Activated CD4-positive, alpha-beta T cell treated with anti-CD3 and anti-CD28 coated beads, Interleukin-2, amount 10 ng/mL, durations not matched to agents 24 days and 14 days (primary cell): ENCODE measurements at regions not wholly inside any gene's neighbourhood (a gene's known extent, or its start where the extent isn't known, plus 50 kb on each side); places are given as distances from the start of the nearest gene placed in this dataset.
A peak's percentile ranks its signal among the peaks of the same experiment; 100 is the strongest.
"Not testable (repeated sequence)": the region's sequence is repeated elsewhere in the genome, so short reads cannot be mapped to it uniquely, and the experiment has no call there.

ENCODE experiments used
- DNase-seq: peaks from one replicate; pipeline ENCODE4 v3.0.0; 2022
- H3K27ac Mint-ChIP-seq: one replicate; pipeline ENCODE4 v1.8.0; 2022; ENCODE audit warnings: mild to moderate bottlenecking, mixed read lengths
- H3K27me3 Mint-ChIP-seq: one replicate; pipeline ENCODE4 v1.8.0; 2022; ENCODE audit warnings: mixed read lengths
- H3K36me3 Mint-ChIP-seq: one replicate; pipeline ENCODE4 v1.8.0; 2022; ENCODE audit warnings: low read depth, mild to moderate bottlenecking, mixed read lengths
- H3K4me1 Mint-ChIP-seq: one replicate; pipeline ENCODE4 v1.8.0; 2021; ENCODE audit warnings: mixed read lengths
- H3K4me3 Mint-ChIP-seq: one replicate; pipeline ENCODE4 v1.8.0; 2022; ENCODE audit warnings: mild to moderate bottlenecking, moderate library complexity, mixed read lengths
- H3K9me3 Mint-ChIP-seq: one replicate; pipeline ENCODE4 v1.8.0; 2021; ENCODE audit warnings: mixed read lengths
- intact Hi-C: fragments of 100-400 bp; cut with micrococcal nuclease; formaldehyde crosslinking; loops from one replicate; pipeline ENCODE4 v1.15.1; 2023

- H3K36me3 Mint-ChIP-seq = peaks cover 2% of the 10 kb centered on the region
- peaks cover 2% of the 10 kb centered on the region for H3K4me1 Mint-ChIP-seq
- no peaks in the 10 kb centered on the region for H3K9me3 Mint-ChIP-seq
- H3K27me3 Mint-ChIP-seq = peaks cover 21% of the 10 kb centered on the region
- no peak overlapping the region for H3K27ac Mint-ChIP-seq
- no peak for DNase-seq
- intact Hi-C loops = no loop called here
- no peak overlapping the region for H3K4me3 Mint-ChIP-seq
These were observed 136.0 kb downstream of the LMLN start for GRCh38 chr3:198096015-198096414.

GRCh38 chr3:198097048-198097447, 137.0 kb downstream of the LMLN start:
- no peak overlapping the region for H3K4me3 Mint-ChIP-seq
- H3K4me1 Mint-ChIP-seq = peaks cover 2% of the 10 kb centered on the region
- H3K27ac Mint-ChIP-seq = no peak overlapping the region
- no peaks in the 10 kb centered on the region for H3K9me3 Mint-ChIP-seq
- intact Hi-C loops = no loop called here
- no peak for DNase-seq
- H3K36me3 Mint-ChIP-seq = peaks cover 4% of the 10 kb centered on the region
- peaks cover 21% of the 10 kb centered on the region for H3K27me3 Mint-ChIP-seq

- H3K36me3 Mint-ChIP-seq, DNase-seq, H3K27me3 Mint-ChIP-seq, H3K4me1 Mint-ChIP-seq, H3K9me3 Mint-ChIP-seq, intact Hi-C loops: not testable (repeated sequence)
- H3K27ac Mint-ChIP-seq = peak overlapping the region; percentile 55
- H3K4me3 Mint-ChIP-seq = peak overlapping the region; percentile 25
These were observed 138.7 kb downstream of the LMLN start for GRCh38 chr3:198098661-198099081.

DNA sequence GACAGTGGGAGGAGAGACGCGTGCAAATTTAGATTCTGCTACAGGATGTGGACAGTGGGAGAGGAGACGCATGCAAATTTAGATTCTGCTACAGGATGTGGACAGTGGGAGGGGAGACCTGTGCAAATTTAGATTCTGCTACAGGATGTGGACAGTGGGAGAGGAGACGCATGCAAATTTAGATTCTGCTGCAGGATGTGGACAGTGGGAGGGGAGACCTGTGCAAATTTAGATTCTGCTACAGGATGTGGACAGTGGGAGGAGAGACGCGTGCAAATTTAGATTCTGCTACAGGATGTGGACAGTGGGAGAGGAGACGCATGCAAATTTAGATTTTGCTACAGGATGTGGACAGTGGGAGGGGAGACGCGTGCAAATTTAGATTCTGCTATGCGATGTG, 143.1 kb downstream of the LMLN start:
- intact Hi-C loops, DNase-seq, H3K4me3 Mint-ChIP-seq, H3K27ac Mint-ChIP-seq, H3K27me3 Mint-ChIP-seq, H3K4me1 Mint-ChIP-seq, H3K36me3 Mint-ChIP-seq: not testable (repeated sequence)
- H3K9me3 Mint-ChIP-seq = peaks cover 14% of the 10 kb centered on the region

DNA sequence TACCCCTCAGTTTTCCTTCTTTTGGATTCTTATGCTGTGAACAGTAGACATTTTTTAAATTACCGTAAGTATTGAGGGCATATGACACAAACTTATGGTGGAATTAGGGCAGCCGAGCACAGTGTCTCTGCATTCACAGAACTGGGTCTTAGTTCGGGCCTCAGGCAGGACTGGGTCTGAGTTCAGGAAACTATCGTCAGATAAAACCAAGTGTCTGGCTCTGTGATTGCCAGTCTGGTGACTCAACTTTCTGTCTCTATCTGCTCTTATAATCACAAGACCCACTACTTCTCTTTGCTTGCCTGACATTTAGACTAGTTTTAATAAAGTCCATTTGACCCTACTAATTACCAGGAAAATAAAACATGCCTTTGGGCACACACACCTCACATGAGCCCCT, 146.2 kb downstream of the LMLN start:
- DNase-seq = no peak
- H3K36me3 Mint-ChIP-seq = peaks cover 4% of the 10 kb centered on the region
- H3K4me3 Mint-ChIP-seq = peak overlapping the region; percentile 18
- intact Hi-C loops = no loop called here
- H3K9me3 Mint-ChIP-seq = peaks cover 17% of the 10 kb centered on the region
- H3K4me1 Mint-ChIP-seq = peaks cover 2% of the 10 kb centered on the region
- H3K27ac Mint-ChIP-seq = peak overlapping the region; percentile 39
- peaks cover 14% of the 10 kb centered on the region for H3K27me3 Mint-ChIP-seq

DNA sequence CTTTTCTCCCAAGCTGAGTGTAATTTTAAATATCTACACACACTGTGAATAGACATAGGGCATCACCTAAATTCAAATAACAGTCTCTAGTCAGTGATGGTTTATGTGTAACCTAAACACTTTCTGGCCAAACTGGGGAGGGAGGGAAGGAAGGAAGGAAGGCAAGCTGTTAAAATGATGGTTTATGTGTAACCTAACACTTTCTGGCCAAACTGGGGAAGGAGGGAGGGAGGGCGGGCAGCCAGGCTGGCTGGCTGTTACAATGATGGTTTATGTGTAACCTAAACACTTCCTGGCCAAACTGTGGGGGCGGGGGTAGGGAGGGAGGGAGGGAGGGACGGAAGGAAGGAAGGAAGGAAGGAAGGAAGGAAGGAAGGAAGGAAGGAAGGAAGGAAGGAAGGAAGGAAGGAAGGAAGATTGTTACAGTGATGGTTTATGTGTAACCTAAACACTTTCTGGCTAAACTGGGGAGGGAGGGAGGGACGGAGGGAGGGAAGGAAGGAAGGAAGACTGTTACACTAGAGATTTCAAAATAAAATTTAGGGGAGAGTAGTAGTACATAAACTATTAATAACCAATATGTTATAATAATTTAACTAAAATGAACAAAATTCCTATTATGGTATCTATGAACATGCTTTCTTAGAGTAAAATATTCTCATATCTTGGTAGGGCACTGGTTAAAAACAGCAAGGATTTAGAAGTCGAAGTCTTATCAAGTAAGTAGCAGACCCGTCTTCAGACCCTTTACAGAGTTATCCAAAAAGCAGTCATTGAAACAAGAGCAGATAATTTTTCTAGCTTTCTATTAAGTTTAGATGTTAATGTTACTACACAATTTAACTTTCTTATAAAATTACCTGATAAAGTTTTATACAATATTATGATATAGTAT, 148.1 kb downstream of the LMLN start:
- H3K4me3 Mint-ChIP-seq = no peak overlapping the region
- H3K9me3 Mint-ChIP-seq = peaks cover 23% of the 10 kb centered on the region
- intact Hi-C loops = no loop called here
- no peak overlapping the region for H3K27ac Mint-ChIP-seq
- H3K36me3 Mint-ChIP-seq = peaks cover 2% of the 10 kb centered on the region
- H3K27me3 Mint-ChIP-seq = peaks cover 22% of the 10 kb centered on the region
- no peak for DNase-seq
- H3K4me1 Mint-ChIP-seq = peaks cover 3% of the 10 kb centered on the region

DNA sequence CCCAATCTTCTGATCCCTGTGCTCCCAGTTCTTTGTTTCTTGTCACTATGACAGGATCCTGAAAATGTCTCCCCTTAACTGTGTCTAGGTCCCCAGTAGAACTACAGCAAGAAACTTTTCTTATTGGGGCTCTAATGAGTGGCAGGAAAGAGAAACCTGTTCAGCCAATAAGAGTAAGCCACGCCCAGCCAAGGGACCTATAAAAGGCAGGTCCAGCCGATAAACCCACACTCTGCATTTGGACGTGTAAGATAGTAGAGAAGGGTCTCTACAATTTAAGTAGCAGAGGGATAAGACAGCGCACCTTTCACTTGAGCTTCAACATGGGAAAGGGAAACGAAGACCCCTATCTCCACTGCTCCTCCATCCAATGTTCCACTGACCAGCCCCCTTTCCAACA, 149.9 kb downstream of the LMLN start:
- H3K27ac Mint-ChIP-seq = no peak overlapping the region
- intact Hi-C loops = no loop called here

DNA sequence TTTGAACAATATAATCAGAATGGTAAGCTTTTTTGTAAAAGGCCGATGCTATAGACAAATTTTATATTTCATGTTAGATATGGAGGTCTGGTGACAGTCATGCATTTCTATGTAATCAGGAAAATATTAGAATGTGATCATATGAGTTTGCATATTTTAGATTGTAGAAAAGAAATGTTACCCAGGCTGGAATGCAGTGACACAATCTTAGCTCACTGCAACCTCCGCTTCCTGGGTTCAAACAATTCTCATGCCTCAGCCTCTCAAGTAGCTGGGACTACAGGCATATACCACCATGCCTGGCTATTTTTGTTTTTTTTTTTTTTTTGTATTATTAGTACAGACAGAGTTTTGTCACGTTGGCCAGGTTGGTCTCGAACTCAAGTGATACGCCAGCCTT, 152.0 kb downstream of the LMLN start:
- Mint-ChIP-seq H3K4me1 (peaks cover 4% of the 10 kb centered on the region), H3K27ac (no peak overlapping the region), H3K36me3 (peaks cover 5% of the 10 kb centered on the region), H3K27me3 (peaks cover 48% of the 10 kb centered on the region), H3K9me3 (peaks cover 24% of the 10 kb centered on the region), H3K4me3 (no peak overlapping the region)
- intact Hi-C loops = no loop called here
- DNase-seq = no peak

More for the DNA sequence above, 149.9 kb downstream of the LMLN start:
- H3K36me3 Mint-ChIP-seq = peaks cover 7% of the 10 kb centered on the region
- peaks cover 6% of the 10 kb centered on the region for H3K4me1 Mint-ChIP-seq
- DNase-seq = no peak
- peaks cover 38% of the 10 kb centered on the region for H3K27me3 Mint-ChIP-seq
- no peak overlapping the region for H3K4me3 Mint-ChIP-seq
- peaks cover 26% of the 10 kb centered on the region for H3K9me3 Mint-ChIP-seq

DNA sequence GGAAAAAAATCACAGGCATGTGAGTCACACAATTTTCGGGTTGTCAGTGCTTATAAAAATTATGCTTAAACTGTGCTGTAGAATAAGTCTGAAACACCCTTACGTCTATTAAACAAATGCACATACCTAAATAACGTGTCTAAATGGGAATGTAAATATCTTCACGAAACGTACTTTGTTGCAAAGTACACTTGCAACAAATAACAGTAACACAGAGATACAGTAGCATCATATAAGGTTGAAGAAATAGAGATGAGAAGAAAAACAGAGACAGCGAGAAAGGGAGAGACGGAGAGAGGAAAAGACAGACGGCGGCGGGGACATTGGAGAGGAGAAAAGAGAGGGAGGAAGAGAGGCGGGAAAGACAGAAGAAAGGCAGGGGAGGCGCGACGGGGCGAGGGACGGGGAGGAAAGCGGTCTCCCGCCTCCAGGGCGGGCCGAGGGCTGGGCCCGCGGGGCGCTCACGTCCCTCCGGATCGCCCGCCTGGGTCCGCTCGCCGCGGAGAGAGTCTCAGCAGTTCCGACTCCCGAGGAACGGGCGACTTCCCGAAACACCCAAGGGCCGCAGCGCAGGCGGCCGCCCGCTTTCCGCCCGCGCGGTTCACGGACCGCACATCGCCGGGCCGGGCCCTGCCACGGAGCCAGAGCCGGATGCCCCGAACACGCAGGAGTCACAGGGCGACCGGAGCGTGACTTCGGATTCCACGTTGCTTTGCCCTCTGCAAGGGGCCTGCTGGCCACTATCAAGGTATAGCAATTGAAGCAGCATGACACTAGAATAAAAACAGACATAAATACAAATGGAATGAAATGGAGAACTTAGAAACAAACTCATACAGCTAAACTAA, 153.4 kb downstream of the LMLN start:
- Mint-ChIP-seq H3K27me3 (peaks cover 51% of the 10 kb centered on the region), H3K4me1 (peaks cover 4% of the 10 kb centered on the region), H3K27ac (no peak overlapping the region), H3K36me3 (peaks cover 5% of the 10 kb centered on the region), H3K9me3 (peaks cover 17% of the 10 kb centered on the region), H3K4me3 (peak overlapping the region; percentile 66)
- no peak for DNase-seq
- intact Hi-C loops = no loop called here

GRCh38 chr3:198114516-198114915, 154.5 kb downstream of the LMLN start:
- DNase-seq, H3K4me1 Mint-ChIP-seq, H3K27ac Mint-ChIP-seq, intact Hi-C loops, H3K4me3 Mint-ChIP-seq, H3K36me3 Mint-ChIP-seq: not testable (repeated sequence)
- peaks cover 53% of the 10 kb centered on the region for H3K27me3 Mint-ChIP-seq
- peaks cover 17% of the 10 kb centered on the region for H3K9me3 Mint-ChIP-seq

DNA sequence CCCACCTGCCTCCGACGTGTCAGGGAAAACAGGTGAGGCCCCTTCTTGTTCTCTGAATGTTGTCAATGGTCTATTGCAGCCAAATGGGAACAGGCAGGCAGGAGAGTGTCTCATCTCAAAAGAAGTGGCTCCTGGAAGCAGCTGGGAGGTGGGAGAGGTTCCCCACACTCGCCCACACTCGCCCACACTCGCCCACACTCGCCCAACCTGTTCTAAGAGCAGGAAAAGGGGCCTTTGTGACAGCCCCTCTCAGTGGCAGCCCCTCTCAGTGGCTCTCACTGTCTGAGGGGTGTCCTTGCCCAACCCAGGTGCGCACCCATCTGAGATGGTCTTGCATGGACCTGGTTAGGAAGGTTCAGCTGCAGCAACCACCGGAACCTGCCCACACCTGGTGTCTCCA, 162.2 kb downstream of the LMLN start:
- H3K27me3 Mint-ChIP-seq = peaks cover 16% of the 10 kb centered on the region
- intact Hi-C loops, H3K36me3 Mint-ChIP-seq: not testable (repeated sequence)

GRCh38 chr3:198137038-198137835, 177.2 kb downstream of the LMLN start:
- H3K36me3 Mint-ChIP-seq, H3K4me1 Mint-ChIP-seq, DNase-seq: not testable (repeated sequence)

More for the DNA sequence above, 162.2 kb downstream of the LMLN start:
- H3K4me1 Mint-ChIP-seq, H3K9me3 Mint-ChIP-seq, H3K27ac Mint-ChIP-seq, DNase-seq, H3K4me3 Mint-ChIP-seq: not testable (repeated sequence)

DNA sequence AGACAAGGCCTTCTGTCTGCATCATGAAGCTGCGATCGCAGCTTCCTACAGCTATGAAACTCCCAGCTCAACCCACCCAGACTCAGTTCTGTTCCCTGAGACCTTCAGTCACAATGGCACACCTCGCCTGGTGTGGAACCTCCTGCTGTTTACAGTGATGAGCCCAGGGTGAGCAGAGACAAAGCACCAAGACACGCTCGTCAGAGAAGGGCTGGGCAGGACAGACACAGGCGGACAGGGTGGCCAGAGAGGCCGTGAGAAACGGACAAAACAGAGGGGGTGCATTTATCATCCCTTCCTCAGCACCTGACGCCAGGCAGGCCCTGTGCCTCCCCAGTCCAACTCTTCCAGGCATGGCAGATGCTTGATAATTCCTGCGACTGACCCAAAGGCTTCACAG, 178.2 kb downstream of the LMLN start:
- H3K4me1 Mint-ChIP-seq, intact Hi-C loops, H3K27ac Mint-ChIP-seq: not testable (repeated sequence)

More at GRCh38 chr3:198137038-198137835, 177.2 kb downstream of the LMLN start:
- H3K9me3 Mint-ChIP-seq, H3K27me3 Mint-ChIP-seq, intact Hi-C loops, H3K4me3 Mint-ChIP-seq, H3K27ac Mint-ChIP-seq: not testable (repeated sequence)

More for the DNA sequence above, 178.2 kb downstream of the LMLN start:
- H3K36me3 Mint-ChIP-seq, H3K4me3 Mint-ChIP-seq, H3K9me3 Mint-ChIP-seq, DNase-seq, H3K27me3 Mint-ChIP-seq: not testable (repeated sequence)
